HUES48 (cell line): ENCODE measurements at regions not wholly inside any gene's neighbourhood (a gene's known extent, or its start where the extent isn't known, plus 50 kb on each side); places are given as distances from the start of the nearest gene placed in this dataset.

ENCODE experiments used
- H3K27ac ChIP-seq: one replicate; pipeline ENCODE4 v1.7.0; 2013; ENCODE audit warnings: low read depth, low read length, inconsistent platforms
- H3K27me3 ChIP-seq: 2 replicates; pipeline ENCODE4 v1.6.1; 2013; ENCODE audit warnings: mild to moderate bottlenecking, low read length; ENCODE audit not compliant: control insufficient read depth, insufficient read depth
- H3K36me3 ChIP-seq: 2 replicates; pipeline ENCODE4 v1.6.1; 2013; ENCODE audit warnings: low read length; ENCODE audit not compliant: control insufficient read depth, insufficient read depth
- H3K4me1 ChIP-seq: 2 replicates; pipeline ENCODE4 v1.6.1; 2013; ENCODE audit warnings: mild to moderate bottlenecking, low read length; ENCODE audit not compliant: control insufficient read depth, insufficient read depth
- H3K4me3 ChIP-seq: 2 replicates; pipeline ENCODE4 v1.5.1; 2013; ENCODE audit warnings: mild to moderate bottlenecking, low read depth, low read length
- H3K9ac ChIP-seq: 2 replicates; pipeline ENCODE4 v1.6.1; 2013; ENCODE audit warnings: mild to moderate bottlenecking, low read depth, low read length, moderate library complexity
- H3K9me3 ChIP-seq: 2 replicates; pipeline ENCODE4 v1.6.1; 2013; ENCODE audit warnings: low read length; ENCODE audit not compliant: control insufficient read depth, insufficient read depth

DNA sequence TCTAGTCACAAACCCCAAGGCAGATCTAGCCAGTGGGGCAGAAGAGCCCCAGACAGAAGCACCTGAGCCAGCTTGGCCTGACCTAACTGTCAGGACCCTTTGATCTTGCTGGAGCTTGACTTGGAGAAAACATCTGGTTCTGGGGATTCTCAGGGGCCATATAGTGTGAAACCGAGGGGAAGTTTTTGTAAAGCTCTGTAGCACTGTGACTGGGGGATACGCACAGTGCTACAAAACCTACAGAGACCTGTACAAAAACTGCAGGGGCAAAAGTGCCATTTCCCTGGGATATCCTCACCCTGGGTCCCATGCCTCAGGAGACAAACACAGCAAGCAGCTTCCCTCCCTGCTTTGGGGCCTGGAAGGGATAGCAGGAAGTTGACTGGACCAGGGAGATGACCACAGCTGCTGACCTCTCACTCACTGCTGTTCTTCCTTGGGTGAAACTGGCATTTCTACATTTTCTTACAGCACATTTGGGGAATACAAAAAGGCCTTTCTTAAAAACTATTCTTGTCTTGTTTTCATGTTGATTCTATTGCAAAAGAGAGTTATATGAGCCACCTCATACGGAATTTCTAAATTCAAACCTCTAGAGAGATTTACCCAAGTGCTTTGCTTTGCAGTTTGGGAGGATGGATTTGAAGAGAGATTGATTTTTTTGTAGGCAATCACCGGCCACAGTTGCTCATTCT, 140.0 kb downstream of the DAD1 start:
- Histone ChIP-seq H3K9me3 (no peaks in the 10 kb centered on the region), H3K4me3 (no peak overlapping the region), H3K27me3 (no peaks in the 10 kb centered on the region), H3K36me3 (no peaks in the 10 kb centered on the region), H3K4me1 (peaks cover 5% of the 10 kb centered on the region; the same call in 1 of the 2 replicates), H3K27ac (peak overlapping the region; percentile 39), H3K9ac (no peak overlapping the region)

DNA sequence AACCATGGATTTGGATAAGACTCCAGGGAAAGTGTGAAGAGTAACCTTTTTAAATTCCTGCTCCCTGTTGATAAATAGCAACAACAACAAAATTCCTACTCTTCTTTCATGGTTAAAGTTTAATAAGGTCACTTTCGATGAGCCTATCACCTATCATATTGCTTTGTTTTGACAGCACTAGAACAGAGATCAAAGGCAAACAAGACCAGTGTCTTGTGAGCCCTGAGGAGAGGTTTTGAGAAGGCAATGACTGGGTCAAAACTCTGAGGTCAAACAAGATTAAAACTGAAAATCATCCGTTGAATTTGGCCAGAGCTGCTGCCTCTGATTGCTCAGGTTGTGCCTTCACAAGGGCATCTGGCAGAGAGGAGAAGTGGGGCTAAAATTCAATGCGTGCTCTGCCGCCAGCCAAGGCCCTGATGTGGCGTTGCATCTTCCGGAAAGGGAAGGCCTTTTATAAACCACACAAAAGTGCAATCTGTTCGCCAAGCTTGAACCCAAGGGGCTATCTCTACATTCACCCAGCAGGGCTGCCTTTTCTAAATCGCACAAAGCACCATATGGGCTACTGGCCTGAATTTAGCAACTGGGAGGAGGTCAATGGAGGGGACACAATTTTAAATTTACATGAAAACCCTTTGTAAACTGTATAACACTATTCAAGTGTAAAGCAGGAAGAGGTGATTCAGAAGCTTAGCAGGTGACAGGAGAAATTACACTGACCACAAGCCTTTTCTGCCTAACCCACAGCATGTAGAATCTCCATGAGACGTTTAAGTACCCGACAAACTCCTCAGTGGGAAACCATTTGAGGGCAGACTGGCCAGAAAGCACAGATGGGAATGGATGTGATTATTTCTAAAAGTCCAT, 140.8 kb downstream of the DAD1 start:
- Histone ChIP-seq H3K4me1 (peaks cover 5% of the 10 kb centered on the region; the same call in 1 of the 2 replicates), H3K27me3 (no peaks in the 10 kb centered on the region), H3K9ac (no peak overlapping the region), H3K36me3 (no peaks in the 10 kb centered on the region), H3K4me3 (no peak overlapping the region), H3K27ac (peak overlapping the region; percentile 64), H3K9me3 (no peaks in the 10 kb centered on the region)

DNA sequence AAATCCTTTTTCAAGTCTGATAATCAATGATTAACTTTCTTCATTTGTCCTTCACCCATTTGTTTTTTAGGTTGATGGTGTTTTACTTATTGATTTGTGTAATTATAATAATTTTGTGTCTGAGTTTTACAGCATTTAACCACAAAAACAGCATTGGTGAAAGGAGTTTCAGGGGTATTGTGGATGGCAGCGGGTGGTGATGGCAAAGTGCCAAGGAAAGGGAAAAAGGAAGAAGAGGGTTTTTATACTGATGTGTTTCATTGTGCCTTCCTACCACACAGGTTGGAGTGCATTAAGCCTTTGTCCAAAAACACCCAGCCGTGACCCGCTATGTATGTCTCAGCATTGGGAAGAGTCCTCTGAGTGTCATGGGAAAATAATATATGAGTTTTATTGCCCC, 150.3 kb downstream of the DAD1 start:
- Histone ChIP-seq H3K27me3 (no peaks in the 10 kb centered on the region), H3K9me3 (no peaks in the 10 kb centered on the region), H3K27ac (no peak overlapping the region)

DNA sequence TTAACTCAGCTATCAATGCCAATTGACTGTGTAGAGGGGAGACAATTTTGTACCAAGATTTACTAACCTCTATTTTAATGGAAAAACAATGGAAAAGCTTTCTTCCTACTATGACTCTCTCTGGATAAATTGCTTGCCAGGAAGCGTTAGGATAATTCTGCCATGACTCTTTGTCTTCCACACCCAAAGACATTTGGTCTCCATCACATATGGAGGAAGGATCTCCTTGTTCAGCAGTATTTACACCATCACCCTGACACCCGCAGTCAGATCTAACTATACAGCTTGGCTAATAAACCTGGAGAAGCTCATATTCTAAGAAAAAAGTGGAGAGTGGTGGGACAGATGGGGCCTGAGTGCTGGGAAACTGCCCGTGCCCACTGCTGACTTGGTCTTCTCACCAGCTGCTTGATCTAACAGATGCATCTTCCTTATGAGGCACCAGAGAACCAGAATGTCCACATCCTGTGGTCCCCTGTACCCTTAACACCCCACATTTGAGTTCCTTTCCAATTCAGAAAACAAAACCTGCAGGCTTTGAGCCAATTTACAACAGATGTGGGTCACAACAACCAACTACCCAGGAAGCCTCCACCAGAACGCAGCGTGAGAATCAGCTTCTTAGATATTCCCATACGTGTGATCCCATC, 154.0 kb downstream of the DAD1 start:
- Histone ChIP-seq H3K4me3 (no peak overlapping the region), H3K4me1 (no peaks in the 10 kb centered on the region), H3K9me3 (no peaks in the 10 kb centered on the region), H3K9ac (no peak overlapping the region), H3K36me3 (no peaks in the 10 kb centered on the region), H3K27ac (no peak overlapping the region), H3K27me3 (no peaks in the 10 kb centered on the region)

More for the DNA sequence above, 150.3 kb downstream of the DAD1 start:
- no peak overlapping the region for H3K9ac ChIP-seq
- no peak overlapping the region for H3K4me3 ChIP-seq
- no peaks in the 10 kb centered on the region for H3K36me3 ChIP-seq
- no peaks in the 10 kb centered on the region for H3K4me1 ChIP-seq

DNA sequence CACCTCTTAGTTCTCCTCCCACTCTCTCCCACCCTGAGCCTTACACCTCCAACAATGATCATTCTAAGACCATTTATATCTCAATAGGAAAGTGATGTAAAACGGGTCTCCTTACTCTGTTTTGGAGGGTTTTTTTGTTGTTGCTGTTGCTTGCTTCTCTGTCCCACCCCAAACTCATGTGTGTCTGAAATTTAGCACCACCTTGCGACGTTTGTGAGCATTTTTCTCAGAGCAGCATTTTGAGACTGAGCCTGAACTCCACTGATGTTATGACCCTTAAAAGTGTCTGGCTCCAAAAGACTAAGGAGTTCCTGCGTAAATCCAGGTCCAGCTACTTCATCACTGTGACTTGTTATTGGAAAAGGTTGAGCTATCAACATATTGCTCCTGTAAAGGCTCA, 155.0 kb downstream of the DAD1 start:
- Histone ChIP-seq H3K9ac (no peak overlapping the region), H3K4me3 (no peak overlapping the region), H3K4me1 (no peaks in the 10 kb centered on the region), H3K27me3 (no peaks in the 10 kb centered on the region), H3K27ac (no peak overlapping the region), H3K9me3 (no peaks in the 10 kb centered on the region), H3K36me3 (no peaks in the 10 kb centered on the region)

DNA sequence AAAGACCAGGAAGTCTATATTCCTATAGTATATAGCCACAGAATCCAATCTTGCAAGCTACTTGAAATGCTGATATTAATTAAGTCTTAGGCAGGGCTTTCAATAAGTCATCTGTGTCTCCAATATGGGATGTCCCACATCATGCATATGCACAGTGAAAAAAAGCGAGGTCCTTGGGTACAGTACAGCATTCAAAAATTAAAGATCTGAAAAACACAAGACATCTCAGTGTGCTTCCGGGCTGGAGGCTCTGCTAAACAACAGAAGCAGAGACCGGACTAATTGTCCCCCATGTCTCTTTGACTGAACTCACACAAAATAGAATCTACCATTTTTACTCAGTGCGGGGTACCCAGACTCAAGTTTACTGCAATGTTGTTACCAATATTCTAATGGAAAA, 156.0 kb downstream of the DAD1 start:
- Histone ChIP-seq H3K36me3 (no peaks in the 10 kb centered on the region), H3K9ac (no peak overlapping the region), H3K27ac (no peak overlapping the region), H3K4me1 (0 out of 2 replicates have a peak, but pooled peaks cover under 1% of the 10 kb centered on the region), H3K27me3 (no peaks in the 10 kb centered on the region), H3K4me3 (no peak overlapping the region), H3K9me3 (no peaks in the 10 kb centered on the region)

DNA sequence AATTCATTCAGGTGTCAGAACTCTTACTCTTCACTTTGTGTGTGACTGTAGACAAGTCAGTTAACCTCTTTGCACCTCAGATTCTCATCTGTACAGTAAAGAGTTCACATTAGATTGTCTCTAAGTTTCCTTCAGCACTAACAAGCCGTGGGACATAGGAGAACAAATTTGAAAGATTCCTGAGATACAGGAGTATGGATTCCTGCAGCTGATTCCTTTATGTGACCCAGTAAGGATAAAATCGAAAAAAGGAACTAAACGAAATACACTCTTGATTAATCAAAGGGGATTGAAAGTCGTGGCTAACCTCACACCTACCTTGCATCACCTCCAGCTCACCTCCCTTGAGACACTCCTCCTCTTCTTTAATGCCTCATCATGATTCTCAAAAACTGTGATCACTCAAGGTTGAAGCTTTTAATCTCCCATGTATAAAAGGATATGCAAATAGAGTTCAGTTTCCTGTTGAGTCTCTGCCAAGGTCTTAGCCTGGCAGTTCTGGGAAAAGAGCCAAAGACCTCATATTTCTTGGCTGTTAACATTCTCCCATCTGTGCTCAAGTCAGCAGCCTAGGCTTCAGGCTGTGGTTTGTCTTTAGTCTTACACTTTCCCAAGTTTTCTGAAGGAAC, 156.6 kb downstream of the DAD1 start:
- H3K36me3 ChIP-seq, result no peaks in the 10 kb centered on the region
- H3K4me3 ChIP-seq, result no peak overlapping the region
- peaks cover 5% of the 10 kb centered on the region for H3K4me1 ChIP-seq
- no peak overlapping the region for H3K27ac ChIP-seq
- no peak overlapping the region for H3K9ac ChIP-seq
- H3K27me3 ChIP-seq, result no peaks in the 10 kb centered on the region
- H3K9me3 ChIP-seq, result no peaks in the 10 kb centered on the region

DNA sequence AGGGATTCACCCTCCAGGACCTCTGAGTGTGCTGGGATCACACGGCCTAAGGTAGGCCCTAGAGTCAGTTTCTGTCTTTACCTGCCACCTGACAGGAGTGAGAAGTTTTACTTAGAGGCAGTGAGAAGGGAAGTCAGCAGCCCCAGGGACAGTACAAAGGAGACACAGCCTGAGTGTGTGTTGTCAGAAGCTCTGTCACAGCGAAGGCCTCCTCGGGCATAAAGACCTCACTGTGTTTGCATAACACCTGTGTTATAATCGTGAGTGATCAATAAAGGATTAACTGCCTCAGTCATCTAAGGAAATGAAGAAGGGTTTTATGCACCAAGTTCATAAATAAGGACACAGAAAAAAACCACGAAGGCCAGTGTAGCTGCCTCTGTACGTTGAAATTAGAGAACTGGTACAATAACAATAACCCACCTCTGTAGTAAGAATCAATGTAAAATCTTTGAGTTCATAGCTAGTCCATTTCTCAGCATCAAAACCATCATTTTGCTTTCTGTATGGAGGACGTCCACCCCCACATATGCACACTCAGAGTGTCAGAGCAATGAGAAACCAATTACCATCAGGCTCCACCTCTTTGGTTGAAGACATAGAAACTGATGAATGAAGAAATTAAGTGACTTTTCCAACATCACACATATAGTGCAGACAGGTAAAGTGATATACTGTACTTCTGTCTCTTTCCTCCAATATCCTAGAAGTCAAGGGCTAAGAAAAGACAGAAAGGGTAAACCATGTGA, 159.3 kb downstream of the DAD1 start:
- no peaks in the 10 kb centered on the region for H3K27me3 ChIP-seq
- no peak overlapping the region for H3K9ac ChIP-seq
- no peaks in the 10 kb centered on the region for H3K9me3 ChIP-seq
- H3K4me1 ChIP-seq, result peaks cover 5% of the 10 kb centered on the region
- no peak overlapping the region for H3K27ac ChIP-seq
- no peak overlapping the region for H3K4me3 ChIP-seq
- H3K36me3 ChIP-seq, result no peaks in the 10 kb centered on the region

DNA sequence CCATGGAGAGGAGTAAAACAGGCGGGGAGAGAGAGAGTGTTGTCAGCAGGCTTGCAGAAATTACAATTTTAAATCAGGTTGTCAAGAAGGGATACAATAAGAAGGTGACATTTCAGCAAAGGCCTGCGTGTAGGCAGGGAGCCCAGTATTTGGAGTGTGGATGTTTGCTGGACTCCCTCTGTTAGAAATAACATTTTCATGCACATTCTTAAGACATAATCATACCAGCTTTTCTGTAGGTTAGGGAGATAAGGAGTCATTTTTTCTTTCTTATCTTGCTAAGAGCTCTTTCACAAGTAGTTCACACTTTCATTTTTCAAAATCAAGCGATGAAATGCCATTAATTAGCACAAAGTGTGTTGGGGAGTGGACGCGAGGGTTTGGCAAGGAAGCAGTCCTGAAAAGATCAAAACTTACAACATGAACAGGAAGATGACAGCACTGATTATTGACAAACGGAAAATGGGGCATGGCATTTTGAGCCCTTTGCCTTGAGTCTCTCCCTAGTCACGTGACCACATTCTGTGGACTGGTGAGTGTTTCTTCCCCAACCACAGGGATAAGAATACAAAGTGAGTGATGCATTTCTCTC, 160.2 kb downstream of the DAD1 start:
- Histone ChIP-seq H3K27me3 (no peaks in the 10 kb centered on the region), H3K9ac (no peak overlapping the region), H3K4me3 (no peak overlapping the region), H3K4me1 (peaks cover 5% of the 10 kb centered on the region), H3K36me3 (no peaks in the 10 kb centered on the region), H3K27ac (no peak overlapping the region), H3K9me3 (no peaks in the 10 kb centered on the region)

DNA sequence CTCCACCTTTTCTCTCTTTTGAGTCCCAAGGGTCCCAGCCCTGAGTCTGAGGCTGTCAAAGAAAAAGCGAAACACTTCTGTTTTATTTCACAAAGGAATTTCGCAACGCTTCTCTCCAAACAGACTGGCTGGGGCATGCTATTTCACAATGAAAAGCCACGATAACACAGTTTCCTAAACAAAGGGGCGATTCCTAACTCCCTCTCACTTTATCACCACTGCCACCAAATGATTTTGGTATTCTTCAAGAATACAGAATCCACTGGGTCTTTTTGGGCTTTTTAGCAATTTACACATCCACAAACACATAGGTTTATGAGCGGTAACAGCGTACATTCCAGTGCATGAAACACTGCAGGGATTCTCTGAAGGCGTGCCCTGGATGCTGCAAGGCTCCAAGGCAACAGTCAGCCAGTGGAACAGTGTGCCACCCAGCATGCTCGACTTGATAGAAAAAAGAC, 161.2 kb downstream of the DAD1 start:
- Histone ChIP-seq H3K27me3 (no peaks in the 10 kb centered on the region), H3K4me3 (no peak overlapping the region), H3K27ac (no peak overlapping the region), H3K9me3 (no peaks in the 10 kb centered on the region), H3K36me3 (no peaks in the 10 kb centered on the region), H3K9ac (no peak overlapping the region), H3K4me1 (peaks cover 5% of the 10 kb centered on the region)
